Neuronal stem cell (in vitro differentiated cells): ENCODE measurements at regions not wholly inside any gene's neighbourhood (a gene's known extent, or its start where the extent isn't known, plus 50 kb on each side); places are given as distances from the start of the nearest gene placed in this dataset. TPM values are rescaled to one million over a fixed set of nuclear protein-coding genes. Genes with fewer than 3 reads are reported as not detected.

Experiments
- DNase-seq: peaks from one replicate; pipeline ENCODE4 v3.0.0-alpha.2; 2013; ENCODE audit warnings: low spot score
- H2AFZ ChIP-seq: one replicate; pipeline ENCODE4 v1.6.1; 2013; ENCODE audit warnings: mild to moderate bottlenecking, low read length, inconsistent platforms
- H2AK5ac ChIP-seq: 2 replicates; pipeline ENCODE4 v1.6.1; 2013; ENCODE audit warnings: low read depth, mild to moderate bottlenecking, inconsistent platforms, low read length, moderate library complexity, mixed read lengths
- H2BK120ac ChIP-seq: 2 replicates; pipeline ENCODE4 v1.6.1; 2013; ENCODE audit warnings: low read depth, mild to moderate bottlenecking, inconsistent platforms, low read length, moderate library complexity, mixed read lengths
- H2BK12ac ChIP-seq: one replicate; pipeline ENCODE4 v1.6.1; 2013; ENCODE audit warnings: low read length, inconsistent platforms
- H2BK15ac ChIP-seq: 2 replicates; pipeline ENCODE4 v1.6.1; 2013; ENCODE audit warnings: mild to moderate bottlenecking, low read length, inconsistent platforms, mixed read lengths
- H2BK5ac ChIP-seq: one replicate; pipeline ENCODE4 v1.6.1; 2013; ENCODE audit warnings: inconsistent platforms, mild to moderate bottlenecking, low read length, moderate library complexity
- H3K14ac ChIP-seq: one replicate; pipeline ENCODE4 v1.6.1; 2013; ENCODE audit warnings: low read length, inconsistent platforms
- H3K18ac ChIP-seq: 2 replicates; pipeline ENCODE4 v1.6.1; 2013; ENCODE audit warnings: low read length, inconsistent platforms
- H3K23ac ChIP-seq: 2 replicates; pipeline ENCODE4 v1.6.1; 2013; ENCODE audit warnings: low read depth, mild to moderate bottlenecking, mixed read lengths, low read length, inconsistent platforms; ENCODE audit not compliant: poor library complexity
- H3K27ac ChIP-seq: replicated peaks from 3 replicates; pipeline ENCODE4 v1.5.1; 2013; ENCODE audit warnings: low read length, inconsistent platforms
- H3K27me3 ChIP-seq, 3 experiments: 2 replicates each; pipeline ENCODE4 v1.6.1; 2013; ENCODE audit warnings: low read length in 3 of 3, mild to moderate bottlenecking in 2 of 3, inconsistent platforms in 1 of 3, low read depth in 1 of 3, mixed read lengths in 1 of 3, moderate library complexity in 1 of 3; ENCODE audit not compliant: control insufficient read depth in 3 of 3, insufficient read depth in 3 of 3
- H3K36me3 ChIP-seq, 2 donors: replicated peaks in 1 of 2; 2 replicates each; pipeline ENCODE4 v1.6.1; 2013; ENCODE audit warnings: low read length in 2 of 2; ENCODE audit not compliant: control insufficient read depth in 2 of 2, insufficient read depth in 2 of 2
- H3K4ac ChIP-seq: 2 replicates; pipeline ENCODE4 v1.6.1; 2013; ENCODE audit warnings: inconsistent platforms, mild to moderate bottlenecking, low read length, moderate library complexity
- H3K4me1 ChIP-seq, 2 donors: 1 replicate in 1 of 2; 2 replicates in 1 of 2; pipeline ENCODE4 v1.6.1; 2013; ENCODE audit warnings: low read length in 2 of 2, low read depth in 1 of 2; ENCODE audit not compliant: control insufficient read depth in 2 of 2, insufficient read depth in 1 of 2
- H3K4me2 ChIP-seq: one replicate; pipeline ENCODE4 v1.6.1; 2013; ENCODE audit warnings: mild to moderate bottlenecking, low read length, inconsistent platforms; ENCODE audit not compliant: insufficient read depth, poor library complexity, severe bottlenecking
- H3K4me3 ChIP-seq, 2 donors: 2 replicates each; pipeline ENCODE4 v1.5.1; 2013; ENCODE audit warnings: low read length in 2 of 2, mild to moderate bottlenecking in 2 of 2, inconsistent platforms in 1 of 2, moderate library complexity in 1 of 2
- H3K79me1 ChIP-seq: one replicate; pipeline ENCODE4 v1.6.1; 2013; ENCODE audit warnings: low read depth, mild to moderate bottlenecking, inconsistent platforms, low read length, moderate library complexity
- H3K9ac ChIP-seq: one replicate; pipeline ENCODE4 v1.6.1; 2013; ENCODE audit warnings: mild to moderate bottlenecking, low read depth, low read length, inconsistent platforms; ENCODE audit not compliant: poor library complexity
- H3K9me3 ChIP-seq, 2 donors: replicated peaks in 1 of 2; 2 replicates each; pipeline versions ENCODE3 to v1.6.1; 2013; ENCODE audit warnings: low read length in 2 of 2, mild to moderate bottlenecking in 2 of 2, inconsistent platforms in 1 of 2, low read depth in 1 of 2, mixed read lengths in 1 of 2, moderate library complexity in 1 of 2; ENCODE audit not compliant: control insufficient read depth in 2 of 2, insufficient read depth in 1 of 2
- H4K8ac ChIP-seq: one replicate; pipeline ENCODE4 v1.6.1; 2013; ENCODE audit warnings: low read depth, mild to moderate bottlenecking, inconsistent platforms, low read length, moderate library complexity
- H4K91ac ChIP-seq: one replicate; pipeline ENCODE4 v1.6.1; 2013; ENCODE audit warnings: low read length, low read depth, mild to moderate bottlenecking, inconsistent platforms; ENCODE audit not compliant: poor library complexity
- WGBS, 2 donors: extraction: QIAGEN DNeasy Blood & Tissue Kit; methylation state at CpG; one replicate each; pipeline ENCODE4 v1.1.7; 2013; ENCODE audit warnings: missing lambda C conversion rate in 2 of 2, mixed read lengths in 1 of 2; ENCODE audit not compliant: insufficient read length in 2 of 2, insufficient replicate concordance in 1 of 2; ENCODE audit errors: extremely low coverage in 2 of 2; 5-methylcytosine and 5-hydroxymethylcytosine counted together
- small RNA-seq: library from polyadenylated mRNA; stranded (forward); fragments of <200 nt; extraction: miRNeasy Mini kit (QIAGEN cat#:217004); gene quantifications from one replicate; pipeline ENCODE3, GENCODE V24; 2013; ENCODE audit not compliant: insufficient read depth

DNA sequence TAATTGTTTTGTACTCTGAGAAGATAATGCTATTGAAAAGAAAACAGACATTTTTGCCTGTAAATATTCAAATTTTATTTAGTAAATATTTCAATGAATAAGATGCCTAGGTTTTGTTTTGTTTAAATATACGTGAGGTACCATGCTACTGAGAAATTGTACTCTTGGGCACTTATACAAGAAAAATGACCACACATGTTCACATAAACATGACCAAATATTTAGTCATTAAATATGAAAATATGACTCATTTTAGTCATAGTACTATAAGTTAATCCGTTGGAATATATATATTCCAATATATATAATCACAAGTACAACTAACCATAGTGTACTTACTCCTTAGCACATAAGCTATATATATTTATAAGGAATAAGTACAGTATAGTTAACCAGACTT, 56.7 kb upstream of the ZNF804A start:
- H2BK5ac ChIP-seq, result no peak overlapping the region
- H3K18ac ChIP-seq, result no peak overlapping the region
- no peaks in the 10 kb centered on the region for H3K36me3 ChIP-seq
- H4K8ac ChIP-seq, result no peak overlapping the region
- no peaks in the 10 kb centered on the region for H3K9me3 ChIP-seq
- H3K27me3 ChIP-seq, result no peaks in the 10 kb centered on the region
- H3K9ac ChIP-seq, result no peak overlapping the region
- H2BK120ac ChIP-seq, result no peak overlapping the region
- H2BK12ac ChIP-seq, result no peak overlapping the region
- H3K4me2 ChIP-seq, result no peak overlapping the region
- H3K4ac ChIP-seq, result no peak overlapping the region
- H2AFZ ChIP-seq, result no peak overlapping the region
- no peak overlapping the region for H3K27ac ChIP-seq
- no peak overlapping the region for H2AK5ac ChIP-seq
- no peak overlapping the region for H2BK15ac ChIP-seq
- DNase-seq, result no peak
- no peak overlapping the region for H3K14ac ChIP-seq
- H4K91ac ChIP-seq, result no peak overlapping the region
- WGBS, 2 donors, result no CpG with 5 or more reads among the region's 2 CpGs
- no peak overlapping the region for H3K4me3 ChIP-seq
- no peaks in the 10 kb centered on the region for H3K4me1 ChIP-seq
- no peak overlapping the region for H3K23ac ChIP-seq
- H3K79me1 ChIP-seq, result no peaks in the 10 kb centered on the region

DNA sequence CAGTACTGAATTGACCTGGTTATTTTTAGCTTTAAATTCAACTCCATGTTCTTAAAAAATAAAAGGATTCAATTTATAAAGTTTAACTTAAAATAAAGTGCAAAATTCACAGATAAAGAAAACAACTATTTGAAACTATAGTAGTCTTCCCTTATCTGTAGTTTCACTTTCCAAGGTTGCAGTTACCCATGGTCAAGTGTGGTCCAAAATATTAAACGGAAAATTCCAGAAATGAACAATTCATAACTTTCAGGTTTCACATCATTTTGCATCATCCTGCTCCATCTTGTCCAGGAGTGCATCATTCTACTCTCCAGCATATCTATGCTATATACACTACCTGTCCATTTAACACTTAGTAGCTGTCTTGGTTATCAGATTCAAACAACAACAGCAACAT, 54.5 kb upstream of the ZNF804A start:
- no CpG with 5 or more reads among the region's 1 CpG for WGBS, 2 donors
- H3K23ac ChIP-seq, result no peak overlapping the region
- H2AK5ac ChIP-seq, result no peak overlapping the region
- no peak overlapping the region for H2BK5ac ChIP-seq
- no peak overlapping the region for H3K27ac ChIP-seq
- no peaks in the 10 kb centered on the region for H3K36me3 ChIP-seq
- no peak overlapping the region for H2BK12ac ChIP-seq
- H3K14ac ChIP-seq, result no peak overlapping the region
- H4K91ac ChIP-seq, result no peak overlapping the region
- H2BK120ac ChIP-seq, result no peak overlapping the region
- H3K4me2 ChIP-seq, result no peak overlapping the region
- no peak overlapping the region for H3K4ac ChIP-seq
- no peak for DNase-seq
- no peaks in the 10 kb centered on the region for H3K4me1 ChIP-seq
- no peak overlapping the region for H2AFZ ChIP-seq
- no peaks in the 10 kb centered on the region for H3K79me1 ChIP-seq
- H3K18ac ChIP-seq, result no peak overlapping the region
- no peaks in the 10 kb centered on the region for H3K9me3 ChIP-seq
- no peak overlapping the region for H4K8ac ChIP-seq
- no peak overlapping the region for H2BK15ac ChIP-seq
- no peaks in the 10 kb centered on the region for H3K27me3 ChIP-seq
- no peak overlapping the region for H3K9ac ChIP-seq
- no peak overlapping the region for H3K4me3 ChIP-seq

Small RNA genes in the stretch of these regions (small RNA-seq; reads per million reads assigned to genes)
- not detected for gene MIR548AE1
